ENCODE measurements at regions not wholly inside any gene's neighbourhood (a gene's known extent, or its start where the extent isn't known, plus 50 kb on each side); places are given as distances from the start of the nearest gene placed in this dataset.

DNA sequence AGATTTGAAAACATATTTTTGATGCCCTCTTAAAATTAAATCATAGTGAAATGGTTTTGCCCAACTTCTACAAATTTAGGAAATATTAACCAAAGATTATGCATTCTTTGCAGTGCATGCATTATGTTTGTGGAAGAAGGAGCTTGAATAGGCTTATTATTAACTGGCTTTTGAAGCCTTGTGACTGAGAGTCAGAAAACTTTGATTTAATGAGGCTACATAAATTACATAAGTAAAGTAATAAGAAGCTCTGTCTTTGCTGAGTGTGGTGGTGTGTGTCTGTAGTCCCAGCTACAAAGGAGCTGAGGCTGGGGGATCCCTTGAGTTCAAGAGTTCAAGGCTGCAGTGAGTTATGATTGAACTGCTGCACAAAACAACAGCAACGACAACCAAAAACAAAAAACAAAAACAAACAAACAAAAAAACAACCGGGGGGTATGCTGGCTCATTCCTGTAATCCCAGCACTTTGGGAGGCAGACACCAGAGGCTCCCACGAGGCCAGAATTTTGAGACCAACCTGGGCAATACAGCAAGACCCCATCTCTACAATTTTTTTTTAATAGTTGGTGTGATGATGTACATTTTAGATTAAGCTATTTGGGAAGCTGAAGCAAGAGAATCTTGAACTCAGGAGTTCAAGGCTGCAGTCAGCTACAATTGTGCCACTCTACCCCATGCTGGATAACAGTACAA lies 57.0 kb upstream of the LRRTM4 start:
- TF ChIP-seq, protein P1, sequence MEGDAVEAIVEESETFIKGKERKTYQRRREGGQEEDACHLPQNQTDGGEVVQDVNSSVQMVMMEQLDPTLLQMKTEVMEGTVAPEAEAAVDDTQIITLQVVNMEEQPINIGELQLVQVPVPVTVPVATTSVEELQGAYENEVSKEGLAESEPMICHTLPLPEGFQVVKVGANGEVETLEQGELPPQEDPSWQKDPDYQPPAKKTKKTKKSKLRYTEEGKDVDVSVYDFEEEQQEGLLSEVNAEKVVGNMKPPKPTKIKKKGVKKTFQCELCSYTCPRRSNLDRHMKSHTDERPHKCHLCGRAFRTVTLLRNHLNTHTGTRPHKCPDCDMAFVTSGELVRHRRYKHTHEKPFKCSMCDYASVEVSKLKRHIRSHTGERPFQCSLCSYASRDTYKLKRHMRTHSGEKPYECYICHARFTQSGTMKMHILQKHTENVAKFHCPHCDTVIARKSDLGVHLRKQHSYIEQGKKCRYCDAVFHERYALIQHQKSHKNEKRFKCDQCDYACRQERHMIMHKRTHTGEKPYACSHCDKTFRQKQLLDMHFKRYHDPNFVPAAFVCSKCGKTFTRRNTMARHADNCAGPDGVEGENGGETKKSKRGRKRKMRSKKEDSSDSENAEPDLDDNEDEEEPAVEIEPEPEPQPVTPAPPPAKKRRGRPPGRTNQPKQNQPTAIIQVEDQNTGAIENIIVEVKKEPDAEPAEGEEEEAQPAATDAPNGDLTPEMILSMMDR (conservative IDR thresholded peaks at IDR 0.05) = no peak
- TF ChIP-seq EZH2 (IDR thresholded peaks at IDR 0.05; ENCODE audit: low read depth) = no peak

All from PC-9 (cell line).